Stimulated activated naive CD8-positive, alpha-beta T cell treated with anti-CD3 and anti-CD28 coated beads, Interleukin-15, Interleukin-2, amounts not matched to agents 100 U/mL and 50 U/mL, for 24 hours (primary cell): ENCODE measurements at regions not wholly inside any gene's neighbourhood (a gene's known extent, or its start where the extent isn't known, plus 50 kb on each side); places are given as distances from the start of the nearest gene placed in this dataset.
"Not testable (repeated sequence)": the region's sequence is repeated elsewhere in the genome, so short reads cannot be mapped to it uniquely, and the experiment has no call there.

Experiments
- ATAC-seq: fragments of 150-1000 bp; cut with Tn5 transposase; one replicate; pipeline ENCODE4 v1.10.0; 2021
- DNase-seq: peaks from one replicate; pipeline ENCODE4 v3.0.0; 2021

DNA sequence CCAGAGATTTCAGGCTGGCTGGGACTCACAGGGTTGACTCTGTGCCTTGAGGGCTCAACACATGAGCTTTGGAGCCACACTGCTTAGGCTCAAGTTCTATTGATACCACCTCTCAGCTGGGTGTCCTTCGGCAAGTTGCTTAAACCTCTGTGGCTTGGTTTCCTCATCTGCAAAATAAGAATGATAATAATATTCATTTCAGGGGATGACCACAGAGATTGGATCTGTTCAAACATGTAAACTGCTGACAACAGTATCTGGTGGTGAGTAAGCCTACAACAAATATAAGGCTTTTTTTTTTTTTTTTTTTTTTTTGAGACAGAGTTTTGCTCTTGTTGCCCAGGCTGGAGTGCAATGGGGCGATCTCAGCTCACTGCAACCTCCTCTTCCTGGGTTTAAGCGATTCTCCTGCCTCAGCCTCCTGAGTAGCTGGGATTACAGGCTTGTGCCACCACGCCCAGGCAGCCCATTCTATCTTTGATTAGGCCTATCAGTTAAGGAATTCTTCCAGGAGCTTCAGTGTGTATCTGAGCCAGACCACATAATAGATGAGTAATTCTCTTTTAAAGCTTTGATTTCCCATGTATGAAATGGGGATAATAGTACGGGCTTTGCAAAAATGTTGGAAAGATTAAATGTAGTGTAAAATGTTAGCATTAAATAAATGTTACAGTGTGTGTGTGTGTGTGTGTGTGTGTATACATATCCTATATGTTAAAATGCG lies 437.6 kb downstream of the PRDM2 start:
- no peak for ATAC-seq

DNA sequence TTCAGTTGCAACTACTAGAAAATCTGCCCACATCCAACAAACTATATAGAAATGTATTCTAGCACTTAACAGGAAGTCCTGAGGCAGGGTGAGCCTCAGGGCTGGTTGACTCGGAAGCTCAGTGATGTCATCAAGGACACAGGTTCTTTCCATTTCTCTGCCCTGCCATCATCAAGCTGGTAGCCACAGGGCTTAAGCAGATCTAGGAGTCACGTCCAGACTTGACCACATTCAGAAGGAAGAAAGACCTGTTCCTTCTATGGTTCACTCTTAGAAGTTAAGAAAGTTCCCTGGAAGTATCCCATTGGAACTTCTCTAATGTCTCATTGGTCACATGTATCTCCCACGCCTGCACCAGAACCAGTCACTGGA lies 438.1 kb downstream of the PRDM2 start:
- DNase-seq (no peak), ATAC-seq (no peak)

More for the DNA sequence above, 437.6 kb downstream of the PRDM2 start:
- DNase-seq = no peak

DNA sequence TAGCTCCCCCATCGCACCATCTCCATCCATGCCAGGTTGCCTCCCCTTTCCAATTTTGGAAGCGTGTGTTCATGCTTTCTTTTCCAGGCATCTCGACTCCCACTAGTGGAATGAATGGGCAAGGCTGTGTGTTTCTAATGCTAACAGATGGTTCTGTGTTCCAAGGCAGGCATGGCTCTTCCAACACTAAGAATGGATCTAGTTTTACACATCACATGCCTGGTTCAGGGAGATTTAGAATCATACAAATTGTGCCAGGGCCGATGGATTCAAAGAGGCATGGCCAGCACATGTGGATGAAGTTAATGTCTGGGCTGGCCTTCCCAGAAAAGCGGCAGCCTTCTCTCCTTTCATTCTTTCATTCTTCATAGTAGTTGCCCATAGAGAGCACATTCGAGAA lies 438.7 kb downstream of the PRDM2 start:
- ATAC-seq (no peak), DNase-seq (no peak)

DNA sequence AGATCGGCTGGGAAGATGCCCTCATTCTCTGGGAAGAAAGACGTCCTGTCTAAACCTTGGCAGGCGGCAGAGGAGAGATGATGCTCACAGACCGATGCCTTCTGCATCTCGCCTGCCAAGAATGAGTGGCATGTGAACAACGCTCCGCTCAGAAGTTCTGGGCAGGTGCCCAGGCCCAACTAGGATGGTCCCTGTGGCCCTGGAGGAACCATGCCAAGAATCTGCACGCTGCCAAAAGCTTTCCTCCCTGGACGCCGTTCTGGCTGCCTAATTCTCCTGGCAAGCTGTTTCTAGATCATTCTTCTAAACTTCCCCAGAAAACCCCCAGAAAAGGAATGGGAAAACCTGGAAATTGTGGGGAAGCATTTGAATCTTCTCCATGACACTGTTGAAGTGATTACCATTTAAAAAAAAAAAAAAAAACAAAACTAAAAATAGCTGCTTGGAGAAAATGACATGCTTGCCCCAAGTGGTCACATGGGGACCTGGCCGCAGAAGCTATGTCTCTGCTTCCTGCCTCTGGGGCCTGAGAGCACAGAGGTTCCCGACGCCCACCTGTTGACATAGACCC lies 440.9 kb downstream of the PRDM2 start:
- DNase-seq (no peak), ATAC-seq (no peak)

DNA sequence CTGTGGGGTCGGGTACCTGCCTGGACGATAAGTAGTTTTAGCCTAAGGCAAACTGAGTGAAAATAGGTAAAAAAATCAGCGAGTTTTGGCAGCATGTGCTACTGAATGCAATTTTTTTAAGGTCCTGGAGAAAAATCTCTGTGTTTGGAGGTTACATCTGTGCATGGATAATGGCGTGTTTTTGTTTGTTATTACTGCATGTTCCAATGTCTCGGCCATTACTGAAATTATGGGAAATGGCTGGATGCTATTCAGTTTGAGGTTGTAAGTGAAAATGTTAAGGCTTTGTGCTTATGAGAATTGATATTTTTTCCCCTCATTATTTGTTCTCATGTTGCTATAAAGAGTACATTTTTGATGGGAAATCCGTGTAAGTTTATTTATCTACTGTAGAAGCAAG lies 441.7 kb downstream of the PRDM2 start:
- DNase-seq (no peak), ATAC-seq (no peak)

DNA sequence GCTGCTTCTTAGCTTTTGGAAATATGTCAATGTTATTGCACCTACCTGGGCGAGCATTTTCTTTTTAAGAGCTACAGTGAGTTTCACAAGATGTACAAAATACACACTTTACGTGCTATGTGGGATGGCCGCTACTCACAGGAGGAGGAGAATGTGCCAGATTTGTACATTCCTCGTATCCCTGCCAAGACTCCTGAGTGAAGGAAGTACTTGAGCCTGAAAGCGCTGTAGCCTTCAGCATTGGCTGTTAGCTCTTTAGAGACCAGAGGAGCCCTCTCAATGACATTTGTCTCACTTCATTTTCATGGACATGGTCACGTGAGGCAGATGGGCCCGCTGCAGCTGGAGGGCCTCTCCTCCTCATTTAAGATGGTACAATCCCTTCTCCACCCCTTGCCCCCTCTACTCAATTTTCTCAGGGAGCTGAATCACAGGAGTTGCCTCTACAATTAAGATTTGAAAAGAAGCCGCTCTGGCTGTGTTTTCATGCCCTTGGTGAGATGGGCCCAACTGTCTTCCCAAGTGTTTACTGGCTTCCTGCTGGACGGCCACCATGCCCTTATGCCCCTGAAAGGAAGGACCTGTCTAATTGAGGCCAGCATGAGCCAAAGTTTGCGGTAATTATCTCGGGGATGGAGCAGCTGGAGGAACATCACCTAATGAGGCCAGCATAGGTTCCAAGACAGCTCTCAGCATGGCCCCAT lies 442.6 kb downstream of the PRDM2 start:
- no peak for ATAC-seq
- DNase-seq = no peak

DNA sequence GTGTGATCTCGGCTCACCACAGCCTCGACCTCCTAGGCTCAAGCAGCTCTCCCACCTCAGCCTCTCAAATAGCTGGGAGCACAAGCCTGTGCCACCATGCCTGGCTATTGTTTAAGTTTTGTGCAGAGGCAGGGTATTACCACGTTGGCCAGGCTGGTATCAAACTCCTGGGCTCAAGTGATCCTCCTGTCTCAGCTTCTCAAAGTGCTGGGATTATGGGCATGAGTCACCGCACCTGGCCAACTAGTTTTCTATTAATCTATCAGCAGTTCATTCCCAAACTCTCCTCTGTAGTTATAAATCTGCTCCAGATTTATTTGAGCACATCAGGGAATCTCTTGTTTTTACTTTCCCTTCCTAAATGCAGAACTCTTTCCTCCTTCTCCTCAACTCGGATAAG lies 443.8 kb downstream of the PRDM2 start:
- no peak for DNase-seq
- ATAC-seq = no peak

DNA sequence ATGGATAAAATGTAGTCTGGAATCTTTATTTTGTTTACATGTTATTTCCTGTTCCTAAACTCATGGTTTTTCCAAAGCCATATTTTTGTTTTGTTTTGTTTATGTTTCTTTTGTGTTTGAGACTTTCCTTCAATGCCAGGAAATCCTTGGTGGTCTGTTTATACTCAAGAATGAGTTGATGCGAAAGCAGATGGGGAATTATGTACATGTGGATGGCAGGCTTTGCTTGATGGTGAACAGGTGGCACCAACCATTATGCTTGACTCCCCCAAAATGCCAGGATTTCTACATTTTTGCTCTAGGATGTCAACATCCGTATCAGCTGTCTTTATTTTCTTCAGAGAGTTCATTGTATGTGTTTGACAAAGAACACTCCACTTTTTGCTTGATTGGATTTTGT lies 448.5 kb downstream of the PRDM2 start:
- ATAC-seq (no peak), DNase-seq (no peak)

DNA sequence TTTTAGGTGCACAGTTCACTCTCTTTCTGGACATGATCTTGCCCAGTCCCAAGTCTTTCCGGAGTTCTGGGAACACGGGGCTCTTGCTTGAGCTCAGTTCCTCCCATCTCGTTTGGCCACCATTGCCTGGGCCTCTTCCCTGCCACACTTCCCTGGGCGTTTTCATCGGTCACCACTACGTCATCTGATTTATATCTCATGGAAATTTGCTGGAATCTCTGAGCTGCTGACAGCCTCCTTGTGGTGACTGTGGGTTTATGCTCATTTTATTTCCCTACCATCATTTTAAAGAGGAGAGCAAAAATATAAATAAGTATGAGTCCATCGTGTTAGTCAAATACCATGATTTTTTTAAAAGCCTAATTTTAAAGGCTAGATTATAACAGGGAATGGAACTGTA lies 449.1 kb upstream of the KAZN start:
- ATAC-seq = no peak

DNA sequence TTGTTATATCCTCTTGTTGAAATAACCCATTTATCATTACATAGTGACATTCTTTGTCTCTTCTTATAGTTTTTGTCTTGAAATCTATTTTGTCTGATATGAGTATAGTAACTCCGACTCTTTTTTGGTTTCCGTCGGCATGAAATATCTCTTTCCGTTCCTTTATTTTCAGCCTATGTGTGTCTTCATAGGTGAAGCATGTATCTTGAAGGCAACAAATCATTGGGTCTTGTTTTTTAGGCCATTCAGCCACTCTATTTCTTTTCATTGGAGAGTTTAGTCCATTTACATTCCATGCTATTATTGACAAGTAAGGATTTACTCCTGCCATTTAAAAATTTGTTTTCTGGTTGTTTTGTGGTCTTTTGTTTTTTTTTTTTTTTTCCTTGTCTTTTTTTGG lies 441.9 kb upstream of the KAZN start:
- ATAC-seq (no peak), DNase-seq (no peak)

More for the DNA sequence above, 449.1 kb upstream of the KAZN start:
- no peak for DNase-seq

DNA sequence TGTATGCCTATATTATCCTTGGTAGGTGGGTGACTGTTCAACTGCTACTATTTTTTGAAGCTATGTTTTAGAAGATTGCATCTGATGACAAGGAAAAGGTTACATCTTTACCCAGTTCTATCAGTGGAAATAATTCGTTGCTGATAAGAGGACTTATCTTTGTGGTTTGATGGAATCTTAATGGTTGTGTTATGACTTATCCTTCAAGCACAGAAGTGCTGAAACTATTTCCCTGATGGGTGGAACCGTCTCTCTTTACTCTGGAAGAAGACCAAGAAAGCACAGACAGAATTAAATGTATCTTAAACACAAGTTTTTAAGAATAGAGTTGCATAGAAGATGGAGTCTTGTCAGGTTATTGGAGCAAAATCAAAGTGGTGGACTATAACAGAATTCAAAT lies 437.7 kb upstream of the KAZN start:
- no peak for DNase-seq
- ATAC-seq = no peak

DNA sequence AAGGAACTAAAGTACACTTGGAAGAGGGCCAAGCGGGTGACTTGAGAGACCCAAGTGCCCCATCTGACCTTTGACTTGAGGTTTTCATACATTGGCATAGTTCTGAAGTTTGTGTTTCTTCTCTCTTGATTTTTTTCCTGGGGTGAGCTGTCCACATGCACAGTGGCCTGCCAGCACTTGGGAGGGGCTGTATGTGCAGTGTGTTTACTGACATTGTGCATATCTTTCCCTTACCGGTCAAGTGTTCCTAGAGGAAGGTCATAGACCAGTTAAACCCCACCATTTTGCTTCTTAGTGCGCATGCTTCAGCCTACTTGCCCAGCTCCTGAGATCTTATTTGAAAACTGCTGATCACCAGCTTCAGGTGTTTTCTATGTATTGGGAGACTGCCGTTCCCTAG lies 435.2 kb upstream of the KAZN start:
- ATAC-seq (no peak), DNase-seq (no peak)

DNA sequence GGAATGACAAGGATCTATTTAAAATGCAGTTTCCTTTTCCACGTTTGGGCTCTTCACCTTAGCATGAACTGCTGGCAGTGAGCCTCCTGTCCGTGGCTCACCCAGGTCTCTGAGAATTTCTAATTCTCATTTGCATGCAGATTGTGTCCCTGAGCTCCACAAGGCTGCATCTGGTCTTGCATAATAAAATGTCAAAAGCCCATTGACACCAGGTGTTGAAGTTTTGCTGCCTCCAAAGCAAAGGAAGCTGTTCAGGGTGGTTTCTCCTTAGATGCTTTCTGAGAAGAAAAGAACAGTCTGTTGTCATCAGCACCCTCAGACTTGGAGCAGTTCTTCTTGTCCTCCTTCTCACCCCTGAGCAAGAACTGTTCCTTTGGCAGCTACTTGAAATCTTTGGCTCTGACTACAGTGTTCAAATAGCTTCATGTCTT lies 433.1 kb upstream of the KAZN start:
- DNase-seq = no peak
- ATAC-seq = no peak

DNA sequence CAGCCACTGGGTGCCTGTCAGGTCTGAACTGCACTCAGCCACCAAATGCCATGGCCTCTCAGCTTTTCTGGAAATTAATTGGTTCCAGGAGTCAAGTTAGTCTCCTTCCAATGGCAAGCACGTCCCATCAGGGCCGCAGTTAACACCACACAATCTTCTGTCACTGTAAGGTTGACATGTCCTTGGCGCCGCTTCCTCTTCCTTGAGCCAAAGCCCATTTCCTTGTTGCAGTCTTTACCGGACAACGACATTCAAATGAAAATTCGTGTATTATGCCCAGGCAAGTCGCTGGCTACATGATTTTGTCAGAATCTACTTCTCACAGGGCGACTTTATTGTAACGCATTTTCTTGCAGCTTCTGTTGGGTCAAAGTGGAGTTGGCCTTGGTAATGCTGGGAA lies 430.6 kb upstream of the KAZN start:
- DNase-seq (no peak), ATAC-seq (no peak)

DNA sequence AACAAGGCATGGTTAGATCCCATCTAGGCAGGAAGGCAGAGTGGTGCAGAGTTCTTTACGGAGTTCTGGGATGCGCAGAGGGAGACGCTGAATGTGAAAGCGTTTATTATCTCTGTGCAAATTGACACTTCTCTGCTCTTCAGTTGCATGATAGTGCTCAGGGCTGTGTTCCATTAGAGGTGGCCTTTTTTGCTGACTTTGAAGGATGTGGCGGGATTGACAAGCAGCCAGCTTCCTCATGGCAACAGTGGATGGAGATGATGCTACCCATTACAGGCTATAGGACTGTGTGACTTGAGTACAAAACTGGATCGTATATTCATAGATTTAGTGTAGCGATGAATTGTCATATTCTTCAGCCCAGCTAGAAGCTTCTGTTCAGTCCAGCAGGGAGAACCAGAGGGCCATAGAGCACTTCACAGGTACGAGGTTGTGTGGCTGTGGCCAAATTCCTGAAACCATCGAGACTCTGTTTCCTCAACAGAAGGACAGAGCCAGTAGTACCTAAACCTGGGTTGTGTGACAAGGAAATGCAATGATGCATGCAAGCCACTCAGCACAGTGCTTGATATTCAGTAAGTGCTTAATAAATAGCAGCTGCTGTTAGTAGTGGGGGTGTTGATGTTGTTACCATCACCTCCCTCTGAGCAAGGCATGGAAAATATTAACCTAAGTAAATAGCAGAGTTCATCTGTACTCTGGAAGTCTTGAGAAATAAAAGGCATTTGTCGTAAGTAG lies 430.0 kb upstream of the KAZN start:
- ATAC-seq (no peak), DNase-seq (no peak)

DNA sequence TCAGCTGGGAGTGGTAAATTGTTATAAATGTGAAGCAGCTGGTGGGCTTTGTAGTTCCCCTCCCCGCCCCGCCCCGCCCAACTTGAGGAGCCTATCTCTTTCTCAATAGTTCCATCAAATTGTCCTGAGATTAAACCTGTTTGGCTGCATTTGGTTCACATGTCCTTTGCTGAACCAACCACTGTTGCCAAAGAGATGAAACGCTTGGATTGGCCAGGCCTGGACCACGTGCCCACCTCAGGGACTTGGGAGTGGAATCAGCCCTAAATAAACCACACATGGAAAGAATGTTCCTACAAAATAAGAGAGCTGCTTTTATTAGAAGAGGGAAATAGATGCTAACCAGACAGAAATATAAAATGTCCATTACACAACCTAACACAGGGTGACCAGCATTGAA lies 424.9 kb upstream of the KAZN start:
- no peak for ATAC-seq
- DNase-seq = no peak

DNA sequence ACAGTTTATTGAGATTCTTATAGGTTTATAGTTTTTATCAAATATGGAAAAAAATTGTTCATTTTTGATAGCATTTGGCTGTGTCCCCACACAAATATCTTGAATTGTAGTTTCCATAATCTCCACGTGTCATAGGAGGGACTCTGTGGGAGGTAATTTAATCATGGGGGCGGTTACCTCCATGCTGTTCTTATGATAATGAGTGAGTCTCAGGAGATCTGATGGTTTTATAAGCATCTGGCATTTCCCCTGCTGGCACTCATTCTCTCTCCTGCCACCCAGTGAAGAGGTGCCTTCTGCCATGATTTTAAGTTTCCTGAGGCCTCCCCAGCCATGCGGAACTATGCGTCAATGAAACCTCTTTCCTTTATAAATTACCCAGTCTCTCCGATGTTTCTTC lies 420.6 kb upstream of the KAZN start:
- not testable (repeated sequence) for ATAC-seq, DNase-seq

DNA sequence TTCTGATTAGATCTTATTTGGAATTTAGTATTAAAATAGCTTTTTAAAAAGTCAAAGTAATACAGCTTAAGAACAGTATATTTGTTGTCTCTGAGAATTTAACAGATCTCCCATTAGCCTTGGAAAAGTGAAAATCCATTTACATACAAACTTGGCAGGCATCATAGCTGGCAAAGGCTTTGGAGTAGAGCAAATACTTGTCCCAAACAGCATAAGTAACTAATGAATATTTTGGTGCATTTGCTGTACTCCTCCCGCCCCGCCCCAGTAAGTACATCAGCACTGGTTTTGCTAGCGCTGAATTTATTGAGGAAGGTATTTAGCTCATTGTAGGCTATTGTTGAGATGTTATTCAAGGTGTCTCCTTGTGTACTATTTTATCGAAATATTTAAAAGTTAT lies 417.7 kb upstream of the KAZN start:
- ATAC-seq (no peak), DNase-seq (no peak)

DNA sequence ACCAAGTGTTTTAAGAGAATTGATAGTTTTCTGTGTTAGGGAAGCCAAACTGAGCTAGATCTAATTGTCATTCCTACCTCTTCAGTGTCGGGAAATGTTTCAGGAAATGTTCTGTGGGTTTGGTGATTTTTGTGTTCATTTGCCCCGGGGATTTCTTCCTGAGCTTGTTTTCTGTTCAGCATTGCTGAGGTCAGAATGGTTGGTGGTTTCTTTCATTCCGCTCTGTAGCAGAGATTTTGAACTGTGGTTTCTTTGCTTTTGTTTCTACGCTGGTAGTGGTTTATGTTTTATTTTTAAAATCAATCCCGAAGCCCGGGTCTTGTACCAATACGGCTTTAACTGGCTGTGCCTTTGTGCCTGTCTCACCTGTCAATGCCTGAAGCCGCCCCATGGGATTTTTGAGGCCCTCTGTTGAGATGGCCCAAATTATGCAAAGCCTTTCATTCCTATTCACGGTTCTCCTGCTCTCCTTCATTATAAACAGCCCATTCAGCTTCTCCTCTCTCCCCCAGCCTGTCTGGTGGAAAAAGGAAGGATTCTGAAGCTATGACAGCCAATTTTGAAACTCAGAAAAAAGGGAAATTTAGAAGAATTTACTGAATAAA lies 417.2 kb upstream of the KAZN start:
- ATAC-seq (no peak), DNase-seq (no peak)

DNA sequence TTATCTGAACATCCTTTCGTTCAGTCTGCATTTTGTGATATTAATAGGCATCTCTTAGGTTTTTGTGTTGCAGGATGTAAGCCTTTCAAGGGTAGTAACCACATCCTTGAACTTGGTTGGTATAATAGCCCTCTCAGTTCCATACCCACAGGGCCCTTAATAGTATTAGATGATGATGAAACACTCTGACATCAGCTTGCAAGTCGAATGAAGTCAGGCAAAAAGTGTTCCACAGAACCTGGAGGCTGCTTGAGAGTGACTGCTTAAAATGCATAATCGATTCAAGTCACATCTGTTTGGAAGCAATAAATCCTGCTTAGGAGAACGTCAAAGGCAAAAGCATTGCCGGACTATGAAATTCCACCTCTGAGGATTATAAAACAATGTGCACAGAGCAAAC lies 415.6 kb upstream of the KAZN start:
- DNase-seq = no peak
- ATAC-seq = no peak

DNA sequence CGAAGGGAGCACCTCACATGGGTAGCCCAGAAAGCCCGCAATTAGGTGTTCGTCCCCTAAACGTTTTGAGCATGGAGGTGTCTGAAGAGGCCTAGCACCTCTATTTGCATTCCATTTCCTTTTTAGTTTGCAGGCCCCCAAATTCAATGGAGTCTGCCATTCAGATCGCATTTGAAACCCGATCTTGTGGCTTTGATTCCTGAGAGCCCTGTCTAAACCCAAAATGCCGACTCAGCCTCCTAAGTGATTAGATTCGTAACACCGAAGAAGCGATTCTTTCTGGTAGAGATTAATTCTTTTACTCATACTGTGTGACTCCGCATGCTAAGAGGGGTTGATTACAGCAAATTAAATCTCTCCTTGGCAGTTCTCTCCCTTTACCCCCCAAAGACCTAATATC lies 415.2 kb upstream of the KAZN start:
- no peak for ATAC-seq
- DNase-seq = no peak

DNA sequence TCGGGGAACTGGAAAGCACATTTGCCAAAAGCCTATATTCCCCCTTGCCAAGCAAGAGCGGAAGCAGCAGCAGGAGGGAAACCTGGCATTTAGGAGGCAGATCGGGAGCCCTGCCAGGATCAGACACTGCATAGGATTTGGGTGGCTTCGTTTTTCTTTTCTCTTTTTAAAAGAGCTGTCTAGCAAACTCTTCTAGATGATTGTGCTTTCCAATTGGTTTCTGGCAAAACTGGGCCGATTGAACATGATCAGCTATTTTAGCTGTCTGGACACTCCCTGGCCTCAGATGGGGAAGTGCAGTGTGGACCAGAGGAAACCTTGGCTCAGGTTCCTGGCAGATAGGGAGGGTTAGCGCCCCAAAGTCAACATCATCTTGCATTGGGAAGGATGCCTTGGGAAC lies 414.0 kb upstream of the KAZN start:
- ATAC-seq (no peak), DNase-seq (no peak)

DNA sequence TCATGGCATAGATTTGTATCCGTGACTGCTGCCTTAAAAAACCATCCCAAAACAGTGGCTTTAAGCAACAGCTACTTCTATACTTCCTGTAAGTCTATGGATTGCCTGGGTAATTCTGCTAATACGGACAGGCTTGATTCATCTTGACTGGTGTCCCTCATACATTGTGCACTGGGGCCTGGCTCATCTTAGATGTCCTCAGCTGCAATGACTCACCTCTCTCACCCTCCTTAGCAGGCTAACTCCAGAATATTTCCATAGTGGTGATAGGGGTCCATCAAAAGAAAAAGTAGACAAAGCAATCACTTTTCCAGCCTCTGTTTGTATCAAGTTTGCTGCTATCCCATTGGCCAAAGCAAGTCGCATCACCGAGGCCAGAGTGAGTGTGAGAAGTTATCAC lies 409.1 kb upstream of the KAZN start:
- no peak for DNase-seq
- ATAC-seq = no peak
